ENCODE measurements at regions not wholly inside any gene's neighbourhood (a gene's known extent, or its start where the extent isn't known, plus 50 kb on each side); places are given as distances from the start of the nearest gene placed in this dataset.
"Not testable (repeated sequence)": the region's sequence is repeated elsewhere in the genome, so short reads cannot be mapped to it uniquely, and the experiment has no call there.

DNA sequence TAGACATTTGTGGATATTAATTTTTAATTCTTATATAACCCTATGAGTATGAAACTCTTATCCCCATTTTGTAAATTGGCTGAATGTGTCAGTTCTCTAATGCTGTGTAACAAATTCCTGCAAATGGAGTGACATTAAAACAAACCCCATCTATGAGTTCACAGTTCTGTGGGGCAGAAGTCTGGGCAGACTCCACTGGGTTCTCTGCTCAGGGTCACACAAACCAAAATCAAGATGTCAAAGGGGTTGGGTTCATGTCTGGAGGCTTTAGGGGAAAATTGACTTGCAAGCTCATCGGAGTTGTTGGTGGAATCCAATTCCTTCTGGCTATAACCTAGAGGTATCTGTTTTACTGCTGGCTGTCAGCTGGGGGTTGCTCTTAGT, 301.6 kb upstream of the PLGLB2 start:
- H3K4me1 Mint-ChIP-seq (ENCODE audit: low read depth): peaks cover 16% of the 10 kb centered on the region
- CTCF ChIA-PET; ATAC-seq; DNase-seq; POLR2A ChIA-PET; H3K36me3 Mint-ChIP-seq (ENCODE audit: low read depth); H3K27ac Mint-ChIP-seq; H3K27me3 Mint-ChIP-seq (ENCODE audit: low read depth); H3K4me3 Mint-ChIP-seq; H3K9me3 Mint-ChIP-seq (ENCODE audit: insufficient read depth): not testable (repeated sequence)

DNA sequence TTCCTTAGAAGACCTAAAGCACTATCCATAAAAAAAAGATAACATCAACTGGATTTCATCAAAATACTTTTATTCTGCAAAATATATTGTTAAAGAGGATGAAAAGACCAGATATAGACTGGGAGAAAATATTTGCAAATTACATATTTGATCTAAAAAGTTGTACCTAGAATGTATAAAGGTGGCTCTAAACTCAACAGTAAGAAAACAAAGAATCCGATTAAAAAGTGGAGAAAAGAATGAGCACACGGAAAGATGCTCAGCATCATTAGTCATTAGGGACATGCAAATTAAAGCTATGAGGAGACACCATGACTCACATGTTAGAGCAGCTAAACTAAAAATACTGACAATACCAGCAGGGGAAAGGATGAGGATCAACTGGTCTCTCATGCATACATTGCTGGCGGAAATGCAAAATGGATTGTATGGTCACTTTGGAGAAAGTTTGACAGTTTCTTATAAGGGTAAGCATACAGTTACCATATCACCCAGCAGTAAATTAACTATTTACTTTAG, 298.4 kb upstream of the PLGLB2 start:
- DNase-seq; H3K9me3 Mint-ChIP-seq (ENCODE audit: insufficient read depth); H3K36me3 Mint-ChIP-seq (ENCODE audit: low read depth); H3K27ac Mint-ChIP-seq; ATAC-seq; H3K4me3 Mint-ChIP-seq; POLR2A ChIA-PET; CTCF ChIA-PET; H3K27me3 Mint-ChIP-seq (ENCODE audit: low read depth): not testable (repeated sequence)
- peaks cover 17% of the 10 kb centered on the region for H3K4me1 Mint-ChIP-seq (ENCODE audit: low read depth)

DNA sequence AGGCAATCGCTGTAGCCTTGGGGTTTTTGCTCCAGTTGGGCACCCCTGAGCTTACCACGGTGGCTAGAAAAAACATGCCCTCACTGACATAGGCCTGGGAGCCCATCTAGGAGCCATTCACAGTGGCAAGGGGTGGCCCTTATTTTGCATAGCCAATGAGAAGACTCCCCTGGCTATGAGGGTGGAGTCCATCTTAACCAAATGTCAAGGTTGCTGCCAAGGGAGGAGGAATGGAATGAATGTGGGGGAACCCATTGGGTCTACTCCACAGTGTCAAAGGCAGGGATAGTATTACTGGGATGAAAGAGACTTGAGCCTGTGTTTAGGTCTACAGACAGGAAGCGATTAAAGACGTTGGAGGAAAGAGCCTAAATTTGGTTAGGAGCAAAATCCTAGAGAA, 295.7 kb upstream of the PLGLB2 start:
- ATAC-seq; DNase-seq; POLR2A ChIA-PET; H3K4me3 Mint-ChIP-seq; H3K9me3 Mint-ChIP-seq (ENCODE audit: insufficient read depth); H3K36me3 Mint-ChIP-seq (ENCODE audit: low read depth); H3K27me3 Mint-ChIP-seq (ENCODE audit: low read depth); CTCF ChIA-PET; H3K27ac Mint-ChIP-seq: not testable (repeated sequence)
- peaks cover 15% of the 10 kb centered on the region for H3K4me1 Mint-ChIP-seq (ENCODE audit: low read depth)

DNA sequence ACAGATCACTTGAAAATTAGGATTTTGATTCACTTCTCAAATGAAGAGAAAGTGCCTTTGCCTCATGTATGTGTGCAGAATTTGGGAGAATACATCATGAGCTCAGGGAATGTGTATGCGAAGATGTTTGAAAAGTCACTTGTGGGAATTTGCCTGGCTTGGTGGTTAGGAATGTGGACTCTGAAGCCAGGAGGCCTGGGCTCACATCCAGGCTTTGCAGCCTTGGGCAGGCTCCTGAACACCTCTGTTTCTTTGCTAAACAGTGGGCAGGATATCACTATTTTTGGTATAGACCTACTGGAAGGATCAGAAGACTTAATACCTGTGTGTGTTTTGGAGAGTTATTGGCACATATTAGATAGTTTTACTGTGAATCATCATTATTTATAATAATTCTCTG, 295.0 kb upstream of the PLGLB2 start:
- peaks cover 15% of the 10 kb centered on the region for H3K4me1 Mint-ChIP-seq (ENCODE audit: low read depth)
- ATAC-seq; DNase-seq; H3K27ac Mint-ChIP-seq; CTCF ChIA-PET; H3K9me3 Mint-ChIP-seq (ENCODE audit: insufficient read depth); H3K36me3 Mint-ChIP-seq (ENCODE audit: low read depth); H3K4me3 Mint-ChIP-seq; H3K27me3 Mint-ChIP-seq (ENCODE audit: low read depth); POLR2A ChIA-PET: not testable (repeated sequence)

DNA sequence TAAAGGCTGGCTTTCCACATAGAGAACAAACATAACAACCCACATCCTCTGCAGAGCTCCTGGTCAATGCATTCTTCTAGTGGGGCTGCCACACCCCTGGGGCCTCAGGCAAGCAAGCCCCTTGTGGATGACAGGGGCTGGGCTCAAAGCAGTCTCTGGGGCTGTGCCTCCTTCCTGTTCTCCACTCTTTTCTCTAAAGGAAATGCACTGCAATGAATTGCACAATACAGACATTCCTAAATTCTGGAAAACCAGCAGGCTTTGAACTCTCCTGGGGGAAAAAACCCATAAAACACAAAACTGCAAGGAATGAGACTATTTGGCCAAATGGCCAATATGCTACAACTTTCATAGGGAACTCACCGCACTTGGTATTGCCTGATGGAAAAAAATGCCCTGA, 293.9 kb upstream of the PLGLB2 start:
- H3K4me3 Mint-ChIP-seq; CTCF ChIA-PET; H3K27me3 Mint-ChIP-seq (ENCODE audit: low read depth); DNase-seq; H3K36me3 Mint-ChIP-seq (ENCODE audit: low read depth); H3K9me3 Mint-ChIP-seq (ENCODE audit: insufficient read depth); ATAC-seq; H3K27ac Mint-ChIP-seq; POLR2A ChIA-PET: not testable (repeated sequence)
- peaks cover 22% of the 10 kb centered on the region for H3K4me1 Mint-ChIP-seq (ENCODE audit: low read depth)

DNA sequence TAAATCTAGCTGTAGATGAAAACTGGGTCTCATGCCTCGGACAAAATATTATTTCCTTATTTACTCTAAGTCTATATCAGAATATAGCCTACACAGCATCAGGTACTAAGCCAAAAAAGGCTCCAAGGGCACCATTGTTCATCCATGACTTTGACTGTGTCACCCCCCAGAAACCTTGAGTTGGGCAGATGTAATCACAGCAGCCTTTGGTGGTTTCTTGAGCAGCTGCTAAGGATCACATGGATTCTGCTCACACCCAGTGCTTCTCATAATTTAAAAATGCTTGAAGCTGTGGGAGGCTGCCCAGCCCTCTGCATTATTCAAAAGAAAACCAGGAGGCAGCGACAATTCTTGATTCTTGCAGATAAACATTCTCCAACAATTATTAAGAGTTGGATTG, 293.5 kb upstream of the PLGLB2 start:
- H3K4me1 Mint-ChIP-seq (ENCODE audit: low read depth): peaks cover 24% of the 10 kb centered on the region
- H3K27me3 Mint-ChIP-seq (ENCODE audit: low read depth); H3K9me3 Mint-ChIP-seq (ENCODE audit: insufficient read depth); ATAC-seq; H3K27ac Mint-ChIP-seq; POLR2A ChIA-PET; H3K4me3 Mint-ChIP-seq; CTCF ChIA-PET; DNase-seq; H3K36me3 Mint-ChIP-seq (ENCODE audit: low read depth): not testable (repeated sequence)

DNA sequence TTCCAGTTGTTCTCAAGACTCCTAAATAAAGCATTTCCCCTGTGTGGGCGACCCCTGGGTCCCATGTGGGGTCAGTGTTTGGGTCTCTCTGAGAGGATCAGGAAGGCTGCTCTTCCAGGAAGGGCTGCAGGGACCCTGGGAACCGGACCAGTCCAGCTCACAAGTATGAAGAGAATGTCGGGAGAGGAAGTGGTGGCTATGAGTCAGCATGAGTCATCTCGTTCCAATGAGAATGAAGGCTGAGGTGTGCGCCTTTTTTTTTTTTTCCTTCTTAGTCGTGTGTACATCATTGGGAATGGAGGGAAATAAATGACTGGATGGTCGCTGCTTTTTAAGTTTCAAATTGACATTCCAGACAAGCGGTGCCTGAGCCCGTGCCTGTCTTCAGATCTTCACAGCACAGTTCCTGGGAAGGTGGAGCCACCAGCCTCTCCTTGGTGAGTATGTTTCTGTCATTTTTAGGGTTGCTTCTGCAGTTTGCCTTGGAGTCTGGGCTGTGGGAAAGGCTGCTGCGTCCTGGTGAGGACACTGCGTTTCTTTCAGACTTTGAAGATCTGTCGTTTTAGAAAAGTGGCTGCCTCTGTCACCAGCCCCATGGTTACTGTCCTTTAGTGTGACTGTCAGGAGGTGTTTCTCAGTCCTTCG, 292.6 kb upstream of the PLGLB2 start:
- H3K27ac Mint-ChIP-seq; POLR2A ChIA-PET; H3K9me3 Mint-ChIP-seq (ENCODE audit: insufficient read depth); H3K36me3 Mint-ChIP-seq (ENCODE audit: low read depth); H3K27me3 Mint-ChIP-seq (ENCODE audit: low read depth); DNase-seq; CTCF ChIA-PET: not testable (repeated sequence)
- peaks cover 26% of the 10 kb centered on the region for H3K4me1 Mint-ChIP-seq (ENCODE audit: low read depth)
- peak overlapping the region; percentile 71 for H3K4me3 Mint-ChIP-seq
- peak; percentile 64 for ATAC-seq

DNA sequence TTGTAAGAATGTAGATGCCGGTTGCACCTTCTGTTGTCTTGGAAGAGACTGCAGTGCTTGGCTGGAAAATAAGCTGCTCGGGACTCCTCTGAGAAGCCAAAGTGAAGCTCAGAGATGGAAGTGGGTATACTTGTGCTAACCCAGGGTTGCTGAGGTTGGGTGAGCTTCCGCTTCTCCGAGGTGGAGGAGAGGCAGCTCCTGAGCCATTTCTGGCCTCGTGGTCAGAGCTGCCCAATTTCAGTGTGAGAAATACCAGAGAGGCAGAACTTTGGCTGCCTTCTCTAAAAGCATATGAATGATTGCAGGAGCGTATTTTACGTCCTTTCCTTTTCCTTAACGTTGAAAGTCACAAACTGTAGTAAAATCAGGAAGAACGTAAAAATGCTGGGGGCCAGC, 292.0 kb upstream of the PLGLB2 start:
- H3K36me3 Mint-ChIP-seq (ENCODE audit: low read depth); H3K9me3 Mint-ChIP-seq (ENCODE audit: insufficient read depth); H3K27ac Mint-ChIP-seq; POLR2A ChIA-PET; H3K27me3 Mint-ChIP-seq (ENCODE audit: low read depth); CTCF ChIA-PET: not testable (repeated sequence)
- peaks cover 26% of the 10 kb centered on the region for H3K4me1 Mint-ChIP-seq (ENCODE audit: low read depth)
- peak overlapping the region; percentile 71 for H3K4me3 Mint-ChIP-seq
- DNase-seq: peak; percentile 60
- ATAC-seq: peak; percentile 64

DNA sequence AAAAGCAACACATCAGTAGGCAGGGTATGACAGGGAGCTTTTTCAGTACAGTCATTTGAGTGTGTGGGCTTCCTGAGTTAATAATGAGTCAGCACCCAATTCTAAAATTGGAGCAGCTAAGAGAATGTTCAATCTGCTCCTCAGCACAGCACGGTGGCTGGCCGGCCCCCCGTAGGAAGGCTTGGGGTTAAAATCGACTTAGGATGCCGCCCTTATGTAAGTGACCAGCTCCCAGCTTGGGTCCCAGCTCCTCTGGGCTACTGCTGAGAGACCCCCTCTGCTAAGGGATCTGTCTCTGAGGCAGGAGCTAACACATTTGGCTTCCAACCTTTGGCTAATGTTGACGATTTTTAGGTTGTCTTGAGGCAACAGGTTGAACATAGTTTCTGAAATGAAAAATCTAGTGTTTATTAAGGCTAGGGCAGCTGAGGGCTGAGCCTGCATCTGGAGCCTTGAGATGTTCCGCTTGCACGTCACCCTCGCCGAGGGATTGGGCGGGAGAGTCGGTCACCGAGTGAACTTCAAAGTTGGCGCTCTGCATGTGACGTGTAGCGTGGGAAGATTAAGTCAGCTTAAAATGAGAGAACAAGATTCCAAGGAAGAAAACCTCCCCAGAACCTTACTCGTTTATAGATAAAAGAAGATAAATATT, 291.3 kb upstream of the PLGLB2 start:
- H3K27me3 Mint-ChIP-seq (ENCODE audit: low read depth); H3K9me3 Mint-ChIP-seq (ENCODE audit: insufficient read depth); POLR2A ChIA-PET; DNase-seq; CTCF ChIA-PET; H3K36me3 Mint-ChIP-seq (ENCODE audit: low read depth): not testable (repeated sequence)
- peak; percentile 30 for ATAC-seq
- H3K4me1 Mint-ChIP-seq (ENCODE audit: low read depth): peaks cover 27% of the 10 kb centered on the region
- H3K27ac Mint-ChIP-seq: peak overlapping the region; percentile 75
- peak overlapping the region; percentile 76 for H3K4me3 Mint-ChIP-seq

DNA sequence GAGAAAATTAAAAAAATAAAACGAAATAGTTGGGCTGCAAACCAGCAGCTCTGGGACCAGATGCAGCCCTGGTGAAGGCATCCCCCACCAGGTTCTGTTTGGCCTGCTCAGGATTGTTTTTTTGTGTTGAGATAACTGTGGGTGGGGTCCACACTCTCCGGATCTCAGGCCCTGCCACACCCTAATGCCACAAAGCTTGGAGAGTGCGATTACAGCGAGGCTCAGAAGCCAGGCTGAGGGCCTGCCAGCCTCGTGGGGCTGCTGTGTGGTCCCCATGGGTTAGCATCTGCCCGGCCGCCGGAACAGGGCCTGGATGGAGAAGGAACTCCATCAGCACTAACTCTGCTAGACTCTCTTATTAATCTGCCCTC, 290.8 kb upstream of the PLGLB2 start:
- ATAC-seq; CTCF ChIA-PET; H3K27me3 Mint-ChIP-seq (ENCODE audit: low read depth); H3K4me3 Mint-ChIP-seq; DNase-seq; H3K27ac Mint-ChIP-seq; POLR2A ChIA-PET; H3K9me3 Mint-ChIP-seq (ENCODE audit: insufficient read depth): not testable (repeated sequence)
- Mint-ChIP-seq H3K4me1 (ENCODE audit: low read depth) (peaks cover 29% of the 10 kb centered on the region), H3K36me3 (ENCODE audit: low read depth) (peaks cover 10% of the 10 kb centered on the region)

DNA sequence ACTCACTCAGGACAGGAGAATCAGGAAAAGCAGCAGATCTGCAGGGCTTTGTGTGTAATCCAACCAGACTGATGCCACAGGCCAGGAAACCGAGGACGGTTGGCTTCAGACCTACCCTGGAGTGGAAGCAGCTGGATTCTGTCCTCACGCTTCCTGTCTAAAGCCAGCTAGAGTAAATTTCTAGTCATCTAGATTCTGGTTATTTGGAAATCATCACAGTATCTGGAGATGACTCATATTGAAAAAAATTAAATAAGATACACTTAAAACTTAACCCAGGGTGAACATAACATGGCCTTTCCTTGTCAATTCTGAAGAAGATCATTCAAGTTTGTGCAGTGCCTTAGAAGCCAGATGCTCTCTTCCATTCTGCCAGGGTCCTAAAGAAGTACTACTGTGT, 288.9 kb upstream of the PLGLB2 start:
- H3K27me3 Mint-ChIP-seq (ENCODE audit: low read depth); POLR2A ChIA-PET; H3K9me3 Mint-ChIP-seq (ENCODE audit: insufficient read depth); DNase-seq; CTCF ChIA-PET: not testable (repeated sequence)
- peaks cover 19% of the 10 kb centered on the region for H3K4me1 Mint-ChIP-seq (ENCODE audit: low read depth)
- peak overlapping the region; percentile 45 for H3K4me3 Mint-ChIP-seq
- H3K27ac Mint-ChIP-seq: peak overlapping the region; percentile 67
- ATAC-seq: peak; percentile 10
- H3K36me3 Mint-ChIP-seq (ENCODE audit: low read depth): peaks cover 10% of the 10 kb centered on the region

DNA sequence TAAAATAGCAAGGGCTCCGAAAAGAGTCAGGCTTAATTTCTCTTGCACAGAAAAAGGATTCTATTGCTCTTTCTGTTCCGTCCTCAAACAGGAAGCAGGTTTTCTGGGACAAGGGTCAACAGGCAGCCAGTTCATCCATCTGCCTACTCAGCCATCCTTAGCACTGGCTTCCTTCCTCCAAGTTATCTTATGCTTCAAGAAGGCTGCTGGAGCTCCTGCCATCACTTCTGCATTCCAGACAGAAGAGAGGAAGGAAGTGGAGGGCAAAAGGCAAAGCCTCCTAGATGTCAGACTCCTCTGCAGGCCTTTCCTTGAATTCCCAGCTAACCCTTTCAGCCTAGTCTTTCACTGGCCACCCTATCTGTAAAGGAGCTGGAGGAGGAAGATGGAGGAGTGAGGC, 287.8 kb upstream of the PLGLB2 start:
- ATAC-seq; POLR2A ChIA-PET; DNase-seq; H3K27ac Mint-ChIP-seq; H3K4me3 Mint-ChIP-seq; H3K9me3 Mint-ChIP-seq (ENCODE audit: insufficient read depth); H3K27me3 Mint-ChIP-seq (ENCODE audit: low read depth); CTCF ChIA-PET: not testable (repeated sequence)
- peaks cover 10% of the 10 kb centered on the region for H3K36me3 Mint-ChIP-seq (ENCODE audit: low read depth)
- H3K4me1 Mint-ChIP-seq (ENCODE audit: low read depth): peaks cover 21% of the 10 kb centered on the region

DNA sequence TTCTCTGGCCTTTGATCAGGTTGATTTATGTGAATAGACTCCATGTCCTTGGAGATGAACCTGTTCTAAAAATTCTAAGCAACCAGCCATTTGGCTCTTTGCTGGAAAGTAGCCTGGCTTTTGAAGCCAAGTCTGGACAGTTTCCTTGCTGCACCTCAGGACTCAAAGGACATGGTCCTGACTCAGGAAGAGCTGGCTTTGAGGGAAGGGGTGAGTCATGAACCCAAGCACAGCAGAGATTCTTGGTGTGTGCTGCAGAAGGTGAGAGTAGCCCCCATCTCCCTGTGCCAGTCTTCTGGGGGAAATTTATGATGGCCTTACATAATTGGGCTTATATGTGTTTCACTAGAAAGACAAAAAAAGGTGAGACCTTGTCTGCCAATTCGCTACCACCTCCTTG, 287.2 kb upstream of the PLGLB2 start:
- POLR2A ChIA-PET; H3K9me3 Mint-ChIP-seq (ENCODE audit: insufficient read depth); H3K4me3 Mint-ChIP-seq; ATAC-seq; DNase-seq; CTCF ChIA-PET; H3K27ac Mint-ChIP-seq; H3K27me3 Mint-ChIP-seq (ENCODE audit: low read depth): not testable (repeated sequence)
- Mint-ChIP-seq H3K36me3 (ENCODE audit: low read depth) (peaks cover 13% of the 10 kb centered on the region), H3K4me1 (ENCODE audit: low read depth) (peaks cover 27% of the 10 kb centered on the region)
